A549 (cell line): ENCODE measurements at regions not wholly inside any gene's neighbourhood (a gene's known extent, or its start where the extent isn't known, plus 50 kb on each side); places are given as distances from the start of the nearest gene placed in this dataset.

ENCODE experiments used
- BHLHE40 ChIP-seq: IDR thresholded peaks from 2 replicates; pipeline ENCODE4 v1.6.1; 2012; ENCODE audit warnings: low read depth, low read length, inconsistent platforms
- CBX8 ChIP-seq: fragments of 200-600 bp; sonication (generic); IDR thresholded peaks from 2 replicates; pipeline ENCODE4 v1.6.1; 2016
- CHD2 ChIP-seq: fragments of 150-350 bp; IDR thresholded peaks from 2 replicates; pipeline ENCODE4 v1.6.1; 2014; ENCODE audit warnings: low read length; ENCODE audit not compliant: partially characterized antibody
- EP300 ChIP-seq, 2 experiments: fragments of >200 bp; sonication (Bioruptor Twin); formaldehyde crosslinking; IDR thresholded peaks; 2 replicates in 1 of 2; 3 replicates in 1 of 2; pipeline ENCODE4 v1.6.1; 2016 to 2017
- ESRRA ChIP-seq: fragments of 150-350 bp; IDR thresholded peaks from 2 replicates; pipeline ENCODE4 v1.6.1; 2014; ENCODE audit warnings: mild to moderate bottlenecking, low read length, borderline replicate concordance
- FOSL2 ChIP-seq, 2 experiments: fragments of 450-650 bp in 1 of 2; fragments of >200 bp in 1 of 2; sonication (Bioruptor Twin) in 1 of 2; formaldehyde crosslinking; IDR thresholded peaks; 2 replicates each; pipeline versions ENCODE4 v1.5.0 to v1.6.1; 2016 to 2020; ENCODE audit warnings: mild to moderate bottlenecking in 1 of 2, moderate library complexity in 1 of 2
- HDAC2 ChIP-seq: fragments of 200-600 bp; sonication (generic); IDR thresholded peaks from 2 replicates; pipeline ENCODE4 v1.6.1; 2016
- JUN ChIP-seq, 2 experiments: fragments of >200 bp; sonication (Bioruptor Twin); formaldehyde crosslinking; IDR thresholded peaks; 2 replicates in 1 of 2; 3 replicates in 1 of 2; pipeline ENCODE4 v1.6.1; 2016 to 2017
- POLR2A ChIP-seq: IDR thresholded peaks from 2 replicates; pipeline ENCODE4 v1.6.1; 2012; ENCODE audit warnings: mild to moderate bottlenecking, low read length
- RFX5 ChIP-seq: fragments of 450-650 bp; IDR thresholded peaks from 2 replicates; pipeline ENCODE4 v1.7.1; 2014; ENCODE audit warnings: antibody characterized with exemption, mild to moderate bottlenecking, moderate library complexity
- TF ChIP-seq, protein P1 (sequence below): fragments of 450-650 bp; IDR thresholded peaks from 2 replicates; pipeline ENCODE4 v1.6.1; 2014; ENCODE audit warnings: antibody characterized with exemption
- TF ChIP-seq, protein P2 (sequence below): fragments of >200 bp; sonication (Bioruptor Twin); formaldehyde crosslinking; IDR thresholded peaks from 3 replicates; pipeline ENCODE4 v1.5.1; 2016
- TF ChIP-seq, protein P3 (sequence below): fragments of 200-600 bp; sonication (generic); IDR thresholded peaks from 2 replicates; pipeline ENCODE4 v1.6.1; 2016; ENCODE audit warnings: antibody characterized with exemption, mild to moderate bottlenecking, moderate library complexity

DNA sequence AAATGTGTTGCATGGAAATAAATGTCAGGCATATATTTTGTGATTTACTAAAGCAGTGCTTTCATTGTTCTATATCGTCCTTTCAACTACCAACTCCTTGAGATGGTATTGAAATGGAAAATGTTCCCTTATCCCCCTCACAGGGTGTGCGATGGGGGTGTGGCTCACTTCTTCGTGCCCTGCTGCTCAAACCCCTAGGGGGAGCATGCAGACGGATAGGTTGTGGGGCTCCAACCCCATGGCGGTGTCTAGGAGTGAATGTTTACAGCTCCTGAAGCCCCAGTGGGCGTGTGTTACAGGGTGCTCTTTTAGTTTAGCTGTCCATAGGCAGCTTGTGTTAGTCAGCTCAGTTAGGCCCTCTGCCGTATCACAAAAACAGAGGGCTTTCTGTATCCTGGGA, 287.7 kb upstream of the EMCN start:
- TF ChIP-seq JUN (IDR thresholded peaks at IDR 0.05) (no peak), CBX8 (no peak), RFX5 (no peak), BHLHE40 (no peak), POLR2A (no peak), ESRRA (no peak), CHD2 (no peak), EP300 (IDR thresholded peaks at IDR 0.05) (no peak), HDAC2 (no peak), FOSL2 (IDR thresholded peaks at IDR 0.05) (no peak), FOSL2 (CRISPR knock-in tag; IDR thresholded peaks at IDR 0.05) (no peak)
- TF ChIP-seq, protein P1, sequence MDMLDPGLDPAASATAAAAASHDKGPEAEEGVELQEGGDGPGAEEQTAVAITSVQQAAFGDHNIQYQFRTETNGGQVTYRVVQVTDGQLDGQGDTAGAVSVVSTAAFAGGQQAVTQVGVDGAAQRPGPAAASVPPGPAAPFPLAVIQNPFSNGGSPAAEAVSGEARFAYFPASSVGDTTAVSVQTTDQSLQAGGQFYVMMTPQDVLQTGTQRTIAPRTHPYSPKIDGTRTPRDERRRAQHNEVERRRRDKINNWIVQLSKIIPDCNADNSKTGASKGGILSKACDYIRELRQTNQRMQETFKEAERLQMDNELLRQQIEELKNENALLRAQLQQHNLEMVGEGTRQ: no peak
- TF ChIP-seq, protein P2, sequence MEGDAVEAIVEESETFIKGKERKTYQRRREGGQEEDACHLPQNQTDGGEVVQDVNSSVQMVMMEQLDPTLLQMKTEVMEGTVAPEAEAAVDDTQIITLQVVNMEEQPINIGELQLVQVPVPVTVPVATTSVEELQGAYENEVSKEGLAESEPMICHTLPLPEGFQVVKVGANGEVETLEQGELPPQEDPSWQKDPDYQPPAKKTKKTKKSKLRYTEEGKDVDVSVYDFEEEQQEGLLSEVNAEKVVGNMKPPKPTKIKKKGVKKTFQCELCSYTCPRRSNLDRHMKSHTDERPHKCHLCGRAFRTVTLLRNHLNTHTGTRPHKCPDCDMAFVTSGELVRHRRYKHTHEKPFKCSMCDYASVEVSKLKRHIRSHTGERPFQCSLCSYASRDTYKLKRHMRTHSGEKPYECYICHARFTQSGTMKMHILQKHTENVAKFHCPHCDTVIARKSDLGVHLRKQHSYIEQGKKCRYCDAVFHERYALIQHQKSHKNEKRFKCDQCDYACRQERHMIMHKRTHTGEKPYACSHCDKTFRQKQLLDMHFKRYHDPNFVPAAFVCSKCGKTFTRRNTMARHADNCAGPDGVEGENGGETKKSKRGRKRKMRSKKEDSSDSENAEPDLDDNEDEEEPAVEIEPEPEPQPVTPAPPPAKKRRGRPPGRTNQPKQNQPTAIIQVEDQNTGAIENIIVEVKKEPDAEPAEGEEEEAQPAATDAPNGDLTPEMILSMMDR: no peak
- TF ChIP-seq, protein P3, sequence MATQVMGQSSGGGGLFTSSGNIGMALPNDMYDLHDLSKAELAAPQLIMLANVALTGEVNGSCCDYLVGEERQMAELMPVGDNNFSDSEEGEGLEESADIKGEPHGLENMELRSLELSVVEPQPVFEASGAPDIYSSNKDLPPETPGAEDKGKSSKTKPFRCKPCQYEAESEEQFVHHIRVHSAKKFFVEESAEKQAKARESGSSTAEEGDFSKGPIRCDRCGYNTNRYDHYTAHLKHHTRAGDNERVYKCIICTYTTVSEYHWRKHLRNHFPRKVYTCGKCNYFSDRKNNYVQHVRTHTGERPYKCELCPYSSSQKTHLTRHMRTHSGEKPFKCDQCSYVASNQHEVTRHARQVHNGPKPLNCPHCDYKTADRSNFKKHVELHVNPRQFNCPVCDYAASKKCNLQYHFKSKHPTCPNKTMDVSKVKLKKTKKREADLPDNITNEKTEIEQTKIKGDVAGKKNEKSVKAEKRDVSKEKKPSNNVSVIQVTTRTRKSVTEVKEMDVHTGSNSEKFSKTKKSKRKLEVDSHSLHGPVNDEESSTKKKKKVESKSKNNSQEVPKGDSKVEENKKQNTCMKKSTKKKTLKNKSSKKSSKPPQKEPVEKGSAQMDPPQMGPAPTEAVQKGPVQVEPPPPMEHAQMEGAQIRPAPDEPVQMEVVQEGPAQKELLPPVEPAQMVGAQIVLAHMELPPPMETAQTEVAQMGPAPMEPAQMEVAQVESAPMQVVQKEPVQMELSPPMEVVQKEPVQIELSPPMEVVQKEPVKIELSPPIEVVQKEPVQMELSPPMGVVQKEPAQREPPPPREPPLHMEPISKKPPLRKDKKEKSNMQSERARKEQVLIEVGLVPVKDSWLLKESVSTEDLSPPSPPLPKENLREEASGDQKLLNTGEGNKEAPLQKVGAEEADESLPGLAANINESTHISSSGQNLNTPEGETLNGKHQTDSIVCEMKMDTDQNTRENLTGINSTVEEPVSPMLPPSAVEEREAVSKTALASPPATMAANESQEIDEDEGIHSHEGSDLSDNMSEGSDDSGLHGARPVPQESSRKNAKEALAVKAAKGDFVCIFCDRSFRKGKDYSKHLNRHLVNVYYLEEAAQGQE: no peak
